Peyer's patch (tissue), 4 donors: ENCODE measurements at regions not wholly inside any gene's neighbourhood (a gene's known extent, or its start where the extent isn't known, plus 50 kb on each side); places are given as distances from the start of the nearest gene placed in this dataset.

Experiments used
- CTCF ChIP-seq, 6 experiments: fragments of 450-650 bp in 4 of 6; fragments of 200-600 bp in 2 of 6; sonication (generic) in 1 of 6; IDR thresholded peaks; one replicate each; pipeline ENCODE4 v1.5.1; 2017 to 2019; ENCODE audit warnings: antibody characterized with exemption in 6 of 6, mild to moderate bottlenecking in 3 of 6, moderate library complexity in 1 of 6
- POLR2A ChIP-seq, 2 donors: fragments of 450-650 bp; IDR thresholded peaks; one replicate each; pipeline ENCODE4 v1.5.1; 2017; ENCODE audit warnings: antibody characterized with exemption in 2 of 2, mild to moderate bottlenecking in 2 of 2, moderate library complexity in 2 of 2

- no peak for TF ChIP-seq POLR2A (IDR thresholded peaks at IDR 0.05)
- TF ChIP-seq CTCF (IDR thresholded peaks at IDR 0.05) = no peak
Observed at GRCh38 chr5:164962329-164962961, 1457.0 kb downstream of the MAT2B start.
